Neural progenitor cell (in vitro differentiated cells): ENCODE measurements at regions not wholly inside any gene's neighbourhood (a gene's known extent, or its start where the extent isn't known, plus 50 kb on each side); places are given as distances from the start of the nearest gene placed in this dataset.

Experiments
- EZH2phosphoT487 ChIP-seq: fragments of 200-600 bp; sonication (generic); IDR thresholded peaks from 2 replicates; pipeline ENCODE4 v1.6.1; 2017; ENCODE audit warnings: antibody characterized with exemption
- TF ChIP-seq, protein P1 (sequence below): fragments of 200-600 bp; sonication (generic); IDR thresholded peaks from 2 replicates; pipeline ENCODE4 v1.5.1; 2017; ENCODE audit warnings: antibody characterized with exemption, mild to moderate bottlenecking

DNA sequence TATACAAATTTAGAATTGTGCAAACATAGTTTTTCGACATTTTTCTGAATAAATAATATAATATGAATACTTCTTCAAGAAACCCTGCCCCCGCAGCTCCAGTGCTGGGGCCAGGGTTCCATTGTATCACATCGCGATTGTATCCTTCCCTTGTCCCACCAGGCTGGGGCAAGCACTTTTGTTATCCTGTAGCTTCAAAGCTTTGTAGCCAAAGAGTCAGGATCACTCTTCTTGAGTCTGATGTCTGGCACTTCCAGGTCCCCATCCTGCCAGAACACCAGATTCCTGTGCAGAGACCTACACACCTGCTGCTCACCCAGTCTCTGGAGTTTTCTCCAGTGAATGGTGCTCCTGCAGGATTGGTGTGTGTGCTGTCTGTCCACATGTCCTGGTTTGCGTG is 186.9 kb downstream of the ASB1 start:
- TF ChIP-seq, protein P1, sequence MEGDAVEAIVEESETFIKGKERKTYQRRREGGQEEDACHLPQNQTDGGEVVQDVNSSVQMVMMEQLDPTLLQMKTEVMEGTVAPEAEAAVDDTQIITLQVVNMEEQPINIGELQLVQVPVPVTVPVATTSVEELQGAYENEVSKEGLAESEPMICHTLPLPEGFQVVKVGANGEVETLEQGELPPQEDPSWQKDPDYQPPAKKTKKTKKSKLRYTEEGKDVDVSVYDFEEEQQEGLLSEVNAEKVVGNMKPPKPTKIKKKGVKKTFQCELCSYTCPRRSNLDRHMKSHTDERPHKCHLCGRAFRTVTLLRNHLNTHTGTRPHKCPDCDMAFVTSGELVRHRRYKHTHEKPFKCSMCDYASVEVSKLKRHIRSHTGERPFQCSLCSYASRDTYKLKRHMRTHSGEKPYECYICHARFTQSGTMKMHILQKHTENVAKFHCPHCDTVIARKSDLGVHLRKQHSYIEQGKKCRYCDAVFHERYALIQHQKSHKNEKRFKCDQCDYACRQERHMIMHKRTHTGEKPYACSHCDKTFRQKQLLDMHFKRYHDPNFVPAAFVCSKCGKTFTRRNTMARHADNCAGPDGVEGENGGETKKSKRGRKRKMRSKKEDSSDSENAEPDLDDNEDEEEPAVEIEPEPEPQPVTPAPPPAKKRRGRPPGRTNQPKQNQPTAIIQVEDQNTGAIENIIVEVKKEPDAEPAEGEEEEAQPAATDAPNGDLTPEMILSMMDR = no peak
- TF ChIP-seq EZH2phosphoT487 = no peak
